HG03378 (cell line): ENCODE measurements at regions not wholly inside any gene's neighbourhood (a gene's known extent, or its start where the extent isn't known, plus 50 kb on each side); places are given as distances from the start of the nearest gene placed in this dataset.
"Not testable (repeated sequence)": the region's sequence is repeated elsewhere in the genome, so short reads cannot be mapped to it uniquely, and the experiment has no call there.

ENCODE experiments used
- ATAC-seq: cut with Tn5 transposase; IDR thresholded peaks from one replicate; pipeline ENCODE4 v1.9.1; 2021; ENCODE audit warnings: mild to moderate bottlenecking, moderate library complexity; ENCODE audit not compliant: unreplicated experiment

- no peak for ATAC-seq
These were observed 83.2 kb upstream of the ZNF462 start for GRCh38 chr9:106779796-106780195.

DNA sequence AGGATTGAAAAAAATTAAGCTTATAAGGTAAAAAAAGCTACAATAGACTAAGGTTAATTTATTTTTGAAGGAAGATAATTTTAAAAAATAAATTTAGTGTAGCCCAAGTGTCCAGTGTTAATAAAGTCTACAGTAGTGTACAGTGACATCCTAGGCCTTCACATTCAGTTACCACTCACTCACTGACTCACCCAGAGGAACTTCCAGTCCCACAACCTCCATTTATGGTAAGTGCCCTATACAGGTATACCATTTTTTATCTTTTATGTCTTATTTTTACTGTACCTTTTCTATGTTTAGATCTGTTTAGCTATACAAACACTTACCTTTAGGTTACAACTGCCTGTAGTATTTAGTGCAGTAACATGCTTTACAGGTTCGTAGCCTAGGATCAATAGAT lies 79.8 kb upstream of the ZNF462 start:
- no peak for ATAC-seq

DNA sequence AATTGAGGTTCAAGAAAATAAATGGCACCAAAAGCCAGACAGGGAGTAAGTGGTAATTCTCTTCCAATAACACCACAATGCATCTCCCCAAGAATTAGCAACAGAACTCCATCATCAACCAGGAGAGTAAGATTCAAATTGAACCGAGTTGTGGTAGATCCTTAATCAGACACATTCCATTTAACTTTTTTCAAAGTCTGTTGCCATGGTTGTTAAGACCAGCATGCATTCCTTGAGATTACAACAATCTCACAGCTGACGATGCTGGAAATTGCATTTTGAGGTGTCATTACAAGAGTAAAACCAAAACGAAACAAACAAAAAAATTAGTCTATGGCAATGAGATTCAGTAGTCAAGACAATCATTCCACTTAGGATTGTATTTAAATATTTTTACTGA lies 78.9 kb upstream of the ZNF462 start:
- ATAC-seq, result no peak

DNA sequence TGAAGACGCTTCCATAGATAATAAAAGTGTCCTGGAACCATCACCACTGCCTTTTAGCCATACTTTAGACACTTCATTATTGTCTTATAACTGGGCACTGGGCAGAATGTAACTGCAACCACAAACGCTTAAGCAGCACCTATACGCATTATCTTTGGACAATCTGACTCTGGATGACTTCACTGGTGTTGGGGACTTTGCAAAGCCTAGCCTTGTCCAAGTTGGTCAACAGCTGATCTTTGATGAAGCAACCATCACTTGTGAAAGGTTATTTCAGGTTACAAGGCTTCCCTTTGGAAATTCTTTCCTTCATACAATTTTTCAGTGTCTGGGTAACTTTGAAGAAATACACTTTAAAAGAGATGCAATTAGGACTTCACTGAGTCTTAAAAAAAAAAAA lies 77.8 kb upstream of the ZNF462 start:
- no peak for ATAC-seq

DNA sequence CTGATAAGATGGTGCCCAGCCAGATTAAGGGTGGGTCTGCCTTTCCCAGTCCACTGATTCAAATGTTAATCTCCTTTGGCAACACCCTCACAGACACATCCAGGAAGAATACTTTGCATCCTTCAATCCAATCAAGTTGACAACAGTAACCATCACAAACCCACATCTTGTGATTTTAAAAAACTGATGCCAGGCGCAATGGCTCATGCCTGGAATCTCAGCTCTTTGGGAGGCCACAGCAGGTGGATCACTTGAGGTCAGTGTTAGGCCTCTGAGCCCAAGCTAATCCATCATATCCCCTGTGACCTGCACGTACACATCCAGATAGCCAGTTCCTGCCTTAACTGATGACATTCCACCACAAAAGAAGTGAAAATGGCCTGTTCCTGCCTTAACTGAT lies 74.9 kb upstream of the ZNF462 start:
- not testable (repeated sequence) for ATAC-seq

DNA sequence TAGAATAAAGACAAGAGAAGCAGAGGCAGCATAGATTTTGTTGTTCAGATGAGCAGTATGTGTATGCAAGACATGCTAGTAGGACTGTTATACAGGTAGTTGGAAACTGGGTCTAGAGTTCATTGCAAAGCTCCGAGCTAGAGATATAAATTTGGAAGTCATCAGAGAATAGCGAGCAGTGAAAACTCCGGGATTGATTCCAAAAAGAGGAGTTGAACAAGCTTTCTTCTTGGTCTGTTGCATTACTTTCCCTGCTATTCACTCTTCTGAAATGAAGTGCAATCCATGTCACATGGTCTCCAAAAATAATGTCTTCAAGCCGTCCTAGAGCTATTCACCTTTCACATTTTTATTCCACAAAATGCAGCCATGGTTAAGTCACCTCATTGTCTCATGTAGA lies 67.9 kb upstream of the ZNF462 start:
- no peak for ATAC-seq

- no peak for ATAC-seq
These were observed 66.2 kb upstream of the ZNF462 start for GRCh38 chr9:106796771-106797170.

DNA sequence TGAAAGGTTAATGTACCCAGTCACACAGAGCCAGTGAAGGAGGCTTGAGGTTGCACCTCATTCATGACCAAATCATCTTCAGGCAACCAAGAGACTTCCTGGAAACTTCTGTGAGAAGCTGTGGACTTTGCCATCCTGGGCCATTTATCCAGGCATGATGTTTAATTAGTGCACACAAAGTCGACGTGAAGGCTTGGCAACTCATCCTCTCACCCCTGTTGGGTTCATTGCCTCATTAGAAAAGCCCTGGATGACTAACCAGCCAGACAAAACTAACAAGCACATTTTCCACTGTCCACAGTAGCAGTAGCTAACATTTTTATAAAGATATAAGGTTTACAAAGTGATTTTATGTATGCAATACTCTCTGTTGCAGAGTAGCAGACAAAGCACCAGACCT lies 65.7 kb upstream of the ZNF462 start:
- ATAC-seq, result no peak

DNA sequence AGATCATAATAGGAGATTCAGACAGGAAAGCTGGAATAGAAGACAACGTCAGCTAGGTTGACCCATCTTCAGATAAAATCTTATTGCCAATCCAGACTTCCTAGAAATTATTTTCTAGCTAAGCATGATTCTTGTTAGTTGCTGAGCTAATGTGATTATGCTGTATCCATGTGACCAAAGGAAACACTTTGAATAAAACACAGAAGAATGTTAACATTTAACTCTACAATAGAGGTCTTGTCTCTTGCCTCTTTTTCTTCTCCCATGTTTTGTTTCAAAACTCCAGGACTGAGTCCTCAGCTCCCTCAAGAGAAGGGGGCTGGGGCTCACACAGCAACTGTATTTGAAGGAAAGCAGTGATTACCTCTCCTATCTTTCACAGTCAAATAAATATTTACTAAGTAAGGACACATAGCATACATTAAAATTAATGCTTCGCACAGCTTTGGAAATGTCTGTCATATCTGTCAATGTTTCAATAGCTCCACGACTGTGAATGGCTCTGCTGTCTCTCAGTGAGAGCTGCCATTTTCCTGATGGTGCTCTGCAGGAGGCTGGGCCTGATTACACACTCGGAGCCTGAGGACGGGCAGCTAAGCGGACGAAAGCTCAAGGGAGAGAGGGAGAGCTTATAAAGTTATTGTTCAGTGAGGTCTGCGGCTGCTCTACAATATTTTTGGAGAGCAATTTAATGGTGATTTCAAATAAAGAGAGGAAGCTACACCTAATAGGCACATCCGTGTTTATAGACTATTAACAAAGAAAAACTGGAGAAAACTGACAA lies 64.8 kb upstream of the ZNF462 start:
- no peak for ATAC-seq

DNA sequence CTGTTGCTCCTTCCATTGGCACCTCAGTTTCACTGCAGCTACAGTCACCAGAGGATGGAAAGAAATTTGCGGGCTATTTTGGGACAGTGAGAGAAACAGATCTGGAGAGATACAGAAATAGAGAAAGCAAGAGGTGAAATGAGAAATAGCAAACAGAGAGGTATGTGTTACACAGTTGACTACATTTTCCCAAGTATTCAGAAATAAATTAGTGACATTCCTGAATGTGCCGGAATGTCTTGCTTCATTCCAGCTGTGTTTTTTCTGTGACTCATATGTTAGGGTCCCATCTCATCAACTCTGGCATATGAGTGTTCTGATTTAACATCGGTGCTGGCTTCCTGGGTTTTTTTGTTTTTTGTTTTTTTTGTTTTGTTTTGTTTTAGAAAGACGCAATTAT lies 63.8 kb upstream of the ZNF462 start:
- no peak for ATAC-seq

DNA sequence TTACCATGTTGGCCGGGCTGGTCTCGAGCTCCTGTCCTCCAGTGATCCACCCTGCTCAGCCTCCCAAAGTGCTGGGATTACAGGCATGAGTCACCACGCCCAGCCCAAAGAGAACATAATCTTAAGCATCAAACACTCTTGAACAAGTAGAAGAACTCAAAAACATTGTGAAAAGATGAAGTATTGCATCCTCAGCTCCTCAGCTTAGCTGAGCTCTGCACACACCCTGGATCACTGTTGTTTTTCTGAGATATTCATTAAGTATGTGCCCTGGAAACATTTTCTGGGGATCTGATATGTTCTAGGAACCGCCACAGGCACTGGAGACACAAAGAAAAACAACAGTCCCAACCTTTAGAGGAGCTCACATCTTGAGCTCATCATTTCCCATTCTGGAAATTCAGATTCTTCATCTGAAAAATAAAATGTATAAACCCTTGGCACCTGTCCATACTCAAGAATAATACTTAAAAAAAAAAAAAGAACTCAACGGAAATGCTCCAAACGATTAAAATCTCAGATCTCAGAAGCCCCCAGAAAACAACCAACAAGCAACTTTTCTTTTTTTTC lies 62.2 kb upstream of the ZNF462 start:
- ATAC-seq, result no peak

GRCh38 chr9:106801816-106802215 lies 61.1 kb upstream of the ZNF462 start:
- no peak for ATAC-seq
